Effector memory CD8-positive, alpha-beta T cell (primary cell): ENCODE measurements at regions not wholly inside any gene's neighbourhood (a gene's known extent, or its start where the extent isn't known, plus 50 kb on each side); places are given as distances from the start of the nearest gene placed in this dataset.
A peak's percentile ranks its signal among the peaks of the same experiment; 100 is the strongest.

Experiments used
- ATAC-seq: fragments of 150-1000 bp; cut with Tn5 transposase; replicated peaks from 2 replicates; pipeline ENCODE4 v1.10.0; 2021; ENCODE audit warnings: mild to moderate bottlenecking, moderate library complexity
- DNase-seq, 3 experiments: peaks; one replicate each; pipeline ENCODE4 v3.0.0; 2021
- H3K27ac Mint-ChIP-seq, 2 donors: one replicate each; pipeline ENCODE4 v1.8.0; 2022; ENCODE audit warnings: mild to moderate bottlenecking in 2 of 2, mixed read lengths in 2 of 2, moderate library complexity in 2 of 2
- H3K27me3 Mint-ChIP-seq, 2 donors: one replicate each; pipeline ENCODE4 v1.8.0; 2022; ENCODE audit warnings: mixed read lengths in 2 of 2
- H3K36me3 Mint-ChIP-seq: one replicate; pipeline ENCODE4 v1.8.0; 2022; ENCODE audit warnings: mild to moderate bottlenecking, moderate library complexity, mixed read lengths; ENCODE audit not compliant: insufficient read depth
- H3K4me1 Mint-ChIP-seq, 2 donors: one replicate each; pipeline ENCODE4 v1.8.0; 2022; ENCODE audit warnings: low read depth in 2 of 2, mixed read lengths in 2 of 2
- H3K4me3 Mint-ChIP-seq, 2 donors: one replicate each; pipeline ENCODE4 v1.8.0; 2022; ENCODE audit warnings: mild to moderate bottlenecking in 2 of 2, mixed read lengths in 2 of 2, moderate library complexity in 2 of 2
- H3K9me3 Mint-ChIP-seq, 2 donors: one replicate each; pipeline ENCODE4 v1.8.0; 2022; ENCODE audit warnings: mixed read lengths in 2 of 2

GRCh38 chr10:43785252-43785651 is 136.6 kb upstream of the ZNF32 start:
- no peak for DNase-seq
- no peak for ATAC-seq
- Mint-ChIP-seq H3K4me3 (no peak overlapping the region), H3K36me3 (no peaks in the 10 kb centered on the region), H3K27me3 (peaks cover 0 to 5% of the 10 kb centered on the region in 2 donors), H3K27ac (no peak overlapping the region), H3K4me1 (peaks cover 13 to 15% of the 10 kb centered on the region in 2 donors), H3K9me3 (no peaks in the 10 kb centered on the region)

GRCh38 chr10:43782814-43783213 is 134.1 kb upstream of the ZNF32 start:
- no peaks in the 10 kb centered on the region for H3K27me3 Mint-ChIP-seq
- H3K4me3 Mint-ChIP-seq: no peak overlapping the region
- no peak for DNase-seq
- H3K27ac Mint-ChIP-seq: peak overlapping the region in 1 of 2 donors; percentile 55
- no peak for ATAC-seq
- H3K9me3 Mint-ChIP-seq: no peaks in the 10 kb centered on the region
- H3K4me1 Mint-ChIP-seq: peaks cover 23 to 24% of the 10 kb centered on the region in 2 donors
- no peaks in the 10 kb centered on the region for H3K36me3 Mint-ChIP-seq

- DNase-seq (peak in 2 of 3 experiments; percentile 5 to 15), ATAC-seq (peak; percentile 85)
- peaks cover 23 to 24% of the 10 kb centered on the region in 2 donors for H3K4me1 Mint-ChIP-seq
- H3K27me3 Mint-ChIP-seq: no peaks in the 10 kb centered on the region
- H3K9me3 Mint-ChIP-seq: no peaks in the 10 kb centered on the region
- no peaks in the 10 kb centered on the region for H3K36me3 Mint-ChIP-seq
- peak overlapping the region in 1 of 2 donors; percentile 64 for H3K4me3 Mint-ChIP-seq
- peak overlapping the region; percentile 86 to 87 for H3K27ac Mint-ChIP-seq
Observed at GRCh38 chr10:43781480-43782361, 133.0 kb upstream of the ZNF32 start.

- Mint-ChIP-seq H3K27me3 (peaks cover 19 to 20% of the 10 kb centered on the region in 2 donors), H3K36me3 (no peaks in the 10 kb centered on the region), H3K4me3 (peak overlapping the region in 1 of 2 donors; percentile 33), H3K4me1 (peaks cover 23 to 24% of the 10 kb centered on the region in 2 donors), H3K9me3 (no peaks in the 10 kb centered on the region), H3K27ac (peak overlapping the region; percentile 7 to 59)
- no peak for DNase-seq
- no peak for ATAC-seq
Observed at GRCh38 chr10:43778571-43778970, 129.9 kb upstream of the ZNF32 start.

GRCh38 chr10:43775384-43775783 is 126.7 kb upstream of the ZNF32 start:
- H3K4me1 Mint-ChIP-seq: peaks cover 9 to 11% of the 10 kb centered on the region in 2 donors
- DNase-seq (no peak), ATAC-seq (no peak)
- peaks cover 19 to 34% of the 10 kb centered on the region in 2 donors for H3K27me3 Mint-ChIP-seq
- no peak overlapping the region for H3K4me3 Mint-ChIP-seq
- H3K27ac Mint-ChIP-seq: no peak overlapping the region
- H3K36me3 Mint-ChIP-seq: no peaks in the 10 kb centered on the region
- no peaks in the 10 kb centered on the region for H3K9me3 Mint-ChIP-seq

GRCh38 chr10:43774234-43774769 is 125.6 kb upstream of the ZNF32 start:
- Mint-ChIP-seq H3K27ac (no peak overlapping the region), H3K4me3 (no peak overlapping the region), H3K36me3 (no peaks in the 10 kb centered on the region), H3K27me3 (peaks cover 19 to 34% of the 10 kb centered on the region in 2 donors), H3K9me3 (no peaks in the 10 kb centered on the region), H3K4me1 (peaks cover 8 to 9% of the 10 kb centered on the region in 2 donors)
- DNase-seq: no peak
- no peak for ATAC-seq

GRCh38 chr10:43773736-43774135 is 125.1 kb upstream of the ZNF32 start:
- H3K4me3 Mint-ChIP-seq: no peak overlapping the region
- peaks cover 19 to 34% of the 10 kb centered on the region in 2 donors for H3K27me3 Mint-ChIP-seq
- peaks cover 4 to 5% of the 10 kb centered on the region in 2 donors for H3K4me1 Mint-ChIP-seq
- DNase-seq: no peak
- no peak for ATAC-seq
- no peaks in the 10 kb centered on the region for H3K9me3 Mint-ChIP-seq
- no peak overlapping the region for H3K27ac Mint-ChIP-seq
- no peaks in the 10 kb centered on the region for H3K36me3 Mint-ChIP-seq

GRCh38 chr10:43772171-43772570 is 123.5 kb upstream of the ZNF32 start:
- Mint-ChIP-seq H3K9me3 (peaks cover 0 to 2% of the 10 kb centered on the region in 2 donors), H3K4me3 (no peak overlapping the region), H3K4me1 (no peaks in the 10 kb centered on the region), H3K36me3 (no peaks in the 10 kb centered on the region), H3K27ac (no peak overlapping the region), H3K27me3 (peaks cover 19 to 34% of the 10 kb centered on the region in 2 donors)
- ATAC-seq: no peak
- DNase-seq: no peak

- H3K27ac Mint-ChIP-seq: no peak overlapping the region
- no peaks in the 10 kb centered on the region for H3K36me3 Mint-ChIP-seq
- H3K4me3 Mint-ChIP-seq: no peak overlapping the region
- no peaks in the 10 kb centered on the region for H3K4me1 Mint-ChIP-seq
- ATAC-seq: no peak
- H3K9me3 Mint-ChIP-seq: peaks cover 0 to 2% of the 10 kb centered on the region in 2 donors
- no peak for DNase-seq
- H3K27me3 Mint-ChIP-seq: peaks cover 19 to 34% of the 10 kb centered on the region in 2 donors
Observed at GRCh38 chr10:43771675-43772074, 123.0 kb upstream of the ZNF32 start.

- H3K4me3 Mint-ChIP-seq: no peak overlapping the region
- peaks cover 0 to 2% of the 10 kb centered on the region in 2 donors for H3K9me3 Mint-ChIP-seq
- no peak for ATAC-seq
- no peaks in the 10 kb centered on the region for H3K4me1 Mint-ChIP-seq
- H3K27ac Mint-ChIP-seq: no peak overlapping the region
- H3K36me3 Mint-ChIP-seq: no peaks in the 10 kb centered on the region
- no peaks in the 10 kb centered on the region for H3K27me3 Mint-ChIP-seq
- no peak for DNase-seq
Observed at GRCh38 chr10:43765516-43765915, 116.8 kb upstream of the ZNF32 start.

GRCh38 chr10:43763846-43764245 is 115.2 kb upstream of the ZNF32 start:
- no peaks in the 10 kb centered on the region for H3K4me1 Mint-ChIP-seq
- no peak overlapping the region for H3K27ac Mint-ChIP-seq
- no peaks in the 10 kb centered on the region for H3K27me3 Mint-ChIP-seq
- no peak overlapping the region for H3K4me3 Mint-ChIP-seq
- peaks cover 0 to 2% of the 10 kb centered on the region in 2 donors for H3K9me3 Mint-ChIP-seq
- no peaks in the 10 kb centered on the region for H3K36me3 Mint-ChIP-seq
- ATAC-seq (no peak), DNase-seq (no peak)

GRCh38 chr10:43760514-43760913 is 111.8 kb upstream of the ZNF32 start:
- Mint-ChIP-seq H3K36me3 (peaks cover 5% of the 10 kb centered on the region), H3K4me3 (no peak overlapping the region), H3K27me3 (no peaks in the 10 kb centered on the region), H3K4me1 (no peaks in the 10 kb centered on the region), H3K9me3 (no peaks in the 10 kb centered on the region), H3K27ac (no peak overlapping the region)
- ATAC-seq (no peak), DNase-seq (no peak)

- DNase-seq (no peak), ATAC-seq (no peak)
- no peaks in the 10 kb centered on the region for H3K27me3 Mint-ChIP-seq
- H3K4me3 Mint-ChIP-seq: no peak overlapping the region
- H3K36me3 Mint-ChIP-seq: peaks cover 5% of the 10 kb centered on the region
- no peaks in the 10 kb centered on the region for H3K9me3 Mint-ChIP-seq
- no peaks in the 10 kb centered on the region for H3K4me1 Mint-ChIP-seq
- H3K27ac Mint-ChIP-seq: no peak overlapping the region
Observed at GRCh38 chr10:43759216-43759615, 110.5 kb upstream of the ZNF32 start.

GRCh38 chr10:43756341-43756740 is 107.7 kb upstream of the ZNF32 start:
- H3K27ac Mint-ChIP-seq: no peak overlapping the region
- no peaks in the 10 kb centered on the region for H3K9me3 Mint-ChIP-seq
- peaks cover 5% of the 10 kb centered on the region for H3K36me3 Mint-ChIP-seq
- H3K4me3 Mint-ChIP-seq: no peak overlapping the region
- no peaks in the 10 kb centered on the region for H3K27me3 Mint-ChIP-seq
- ATAC-seq (no peak), DNase-seq (no peak)
- H3K4me1 Mint-ChIP-seq: no peaks in the 10 kb centered on the region
